Psoas muscle (tissue), 7 donors: ENCODE measurements at regions not wholly inside any gene's neighbourhood (a gene's known extent, or its start where the extent isn't known, plus 50 kb on each side); places are given as distances from the start of the nearest gene placed in this dataset.

ENCODE experiments used
- ATAC-seq, 4 donors: fragments of 200-7000 bp; cut with Tn5 transposase; one replicate each; pipeline ENCODE4 v1.9.1; 2020; ENCODE audit warnings: moderate library complexity in 3 of 4, mild to moderate bottlenecking in 2 of 4
- DNase-seq, 2 donors: peaks; one replicate each; pipeline ENCODE4 v3.0.0-alpha.2; 2020
- H3K27ac ChIP-seq: fragments of 200-600 bp; one replicate; pipeline ENCODE4 v1.8.0; 2022
- H3K27me3 ChIP-seq, 3 donors: fragments of 200-600 bp in 1 of 3; one replicate each; pipeline versions ENCODE4 v1.6.1 to v1.8.0; 2013 to 2022; ENCODE audit warnings: low read length in 2 of 3, mild to moderate bottlenecking in 2 of 3, moderate library complexity in 1 of 3; ENCODE audit not compliant: insufficient read depth in 3 of 3
- H3K36me3 ChIP-seq, 2 donors: fragments of 200-600 bp in 1 of 2; one replicate each; pipeline versions ENCODE4 v1.6.1 to v1.8.0; 2013 to 2022; ENCODE audit warnings: low read depth in 1 of 2, mild to moderate bottlenecking in 1 of 2, moderate library complexity in 1 of 2; ENCODE audit not compliant: insufficient read depth in 1 of 2
- H3K4me1 ChIP-seq: fragments of 200-600 bp; one replicate; pipeline ENCODE4 v1.8.0; 2022
- H3K4me3 ChIP-seq: fragments of 200-600 bp; one replicate; pipeline ENCODE4 v1.8.0; 2022; ENCODE audit warnings: mild to moderate bottlenecking
- H3K9me3 ChIP-seq: fragments of 200-600 bp; one replicate; pipeline ENCODE4 v1.8.0; 2022
- CTCF ChIP-seq: fragments of 200-600 bp; IDR thresholded peaks from one replicate; pipeline ENCODE4 v1.8.0; 2022; ENCODE audit warnings: antibody characterized with exemption
- WGBS, 3 donors: extraction: QIAGEN DNeasy Blood & Tissue Kit; methylation state at CpG; one replicate each; pipeline versions ENCODE4 v1.1.6 to v1.1.7; 2013; 5-methylcytosine and 5-hydroxymethylcytosine counted together
- intact Hi-C, 2 donors: fragments of 100-400 bp; cut with DNase I; formaldehyde crosslinking; loops; one replicate each; pipeline versions ENCODE4 v1.11.0 to v1.14.2; 2022
- donor health status: healthy with polysubstance abuse.
- donor health status: DM: no; HTN: no; CAD: no; lungs with moderate emphysema.
- donor health status: Bipolar disorder and iron deficiency.
- donor health status: healthy.
- donor health status: DM: yes; HTN: yes; CAD: no.
- donor health status: DM: no; HTN: no; CAD: no.
- donor health status: DM: yes; HTN: yes; CAD: no.

GRCh38 chr12:88325816-88326189, 183.7 kb downstream of the TMTC3 start:
- Histone ChIP-seq H3K27ac (peak overlapping the region; percentile 9), H3K4me3 (no peak overlapping the region), H3K9me3 (no peaks in the 10 kb centered on the region), H3K36me3 (no peaks in the 10 kb centered on the region), H3K27me3 (no peaks in the 10 kb centered on the region), H3K4me1 (no peaks in the 10 kb centered on the region)
- TF ChIP-seq CTCF, result no peak
- WGBS, 3 donors, result 45 to 52% (median 47%) methylated on average over 4 of the region's 4 CpGs
- intact Hi-C loops, result no loop called here
- ATAC-seq (no peak), DNase-seq (no peak)

- 71 to 78% (median 77%) methylated on average over 1 of the region's 1 CpG for WGBS, 3 donors
- ATAC-seq (no peak), DNase-seq (no peak)
- intact Hi-C loops, result no loop called here
- Histone ChIP-seq H3K4me3 (no peak overlapping the region), H3K4me1 (no peaks in the 10 kb centered on the region), H3K36me3 (no peaks in the 10 kb centered on the region), H3K27ac (no peak overlapping the region), H3K27me3 (no peaks in the 10 kb centered on the region), H3K9me3 (no peaks in the 10 kb centered on the region)
- no peak for TF ChIP-seq CTCF
Measured at GRCh38 chr12:88327276-88327675, 185.2 kb downstream of the TMTC3 start.

- Histone ChIP-seq H3K9me3 (no peaks in the 10 kb centered on the region), H3K4me3 (no peak overlapping the region), H3K27ac (no peak overlapping the region), H3K4me1 (no peaks in the 10 kb centered on the region), H3K27me3 (no peaks in the 10 kb centered on the region), H3K36me3 (no peaks in the 10 kb centered on the region)
- no peak for ATAC-seq
- TF ChIP-seq CTCF, result no peak
- intact Hi-C loops, result no loop called here
- no peak for DNase-seq
- 62 to 67% (median 63%) methylated on average over 3 of the region's 3 CpGs for WGBS, 3 donors
Measured at GRCh38 chr12:88328090-88328489, 186.0 kb downstream of the TMTC3 start.

- H3K9me3 ChIP-seq, result no peaks in the 10 kb centered on the region
- no peak for TF ChIP-seq CTCF
- no peaks in the 10 kb centered on the region for H3K4me1 ChIP-seq
- no peaks in the 10 kb centered on the region for H3K27me3 ChIP-seq
- no peak for ATAC-seq
- no peaks in the 10 kb centered on the region for H3K36me3 ChIP-seq
- H3K4me3 ChIP-seq, result no peak overlapping the region
- no peak overlapping the region for H3K27ac ChIP-seq
- intact Hi-C loops, result no loop called here
- no peak for DNase-seq
Measured at GRCh38 chr12:88329833-88330232, 187.7 kb downstream of the TMTC3 start.

GRCh38 chr12:88334271-88334670, 192.2 kb downstream of the TMTC3 start:
- peak in 1 of 4 donors; percentile 26 for ATAC-seq
- WGBS, 3 donors, result 60 to 72% (median 69%) methylated on average over 3 of the region's 3 CpGs

More at GRCh38 chr12:88334271-88334670, 192.2 kb downstream of the TMTC3 start:
- Histone ChIP-seq H3K36me3 (no peaks in the 10 kb centered on the region), H3K27ac (no peak overlapping the region), H3K27me3 (no peaks in the 10 kb centered on the region), H3K4me1 (no peaks in the 10 kb centered on the region), H3K4me3 (no peak overlapping the region), H3K9me3 (no peaks in the 10 kb centered on the region)
- TF ChIP-seq CTCF, result no peak
- no peak for DNase-seq
- intact Hi-C loops, result no loop called here
